Fibroblast of peridontal ligament (primary cell): ENCODE measurements at regions not wholly inside any gene's neighbourhood (a gene's known extent, or its start where the extent isn't known, plus 50 kb on each side); places are given as distances from the start of the nearest gene placed in this dataset.
A peak's percentile ranks its signal among the peaks of the same experiment; 100 is the strongest.

Experiments used
- DNase-seq: peaks from one replicate; pipeline ENCODE4 v3.0.0-alpha.2; 2010; ENCODE audit errors: extremely low read depth

GRCh38 chrX:20325786-20326388 is 59.2 kb upstream of the RPS6KA3 start:
- DNase-seq = no peak

- DNase-seq = no peak
Observed at GRCh38 chrX:20322887-20323286, 56.2 kb upstream of the RPS6KA3 start.

GRCh38 chrX:20320461-20321159 is 53.9 kb upstream of the RPS6KA3 start:
- peak; percentile 6 for DNase-seq

- DNase-seq = no peak
Observed at GRCh38 chrX:20319054-20319453, 52.3 kb upstream of the RPS6KA3 start.

GRCh38 chrX:20317873-20318272 is 51.2 kb upstream of the RPS6KA3 start:
- peak; percentile 27 for DNase-seq
